IMR-90 (cell line): ENCODE measurements at regions not wholly inside any gene's neighbourhood (a gene's known extent, or its start where the extent isn't known, plus 50 kb on each side); places are given as distances from the start of the nearest gene placed in this dataset.

Source experiments
- ATAC-seq: fragments of 200-7000 bp; cut with Tn5 transposase; 2 replicates; pipeline ENCODE4 v1.9.1; 2020; ENCODE audit warnings: low read depth, mild to moderate bottlenecking, moderate library complexity
- BruUV-seq: library from RNA; stranded (reverse); fragments of 400-500 nt; replicated peaks from 2 replicates; lab custom pipeline; 2021; lab: Mats Ljungman, UMichigan
- CTCF ChIA-PET: fragments of 300-600 bp; formaldehyde crosslinking; extraction: SDS; loops from one replicate; lab custom pipeline; 2021; ENCODE audit warnings: antibody characterized with exemption; lab: Yijun Ruan, JAX
- POLR2A ChIA-PET: fragments of 300-600 bp; sonication (Branson Sonifier 250); formaldehyde crosslinking; loops from one replicate; lab custom pipeline; 2022; ENCODE audit warnings: antibody characterized with exemption; ENCODE audit not compliant: unreplicated experiment; lab: Charles Lee
- DNase-seq: peaks from one replicate; pipeline ENCODE4 v3.0.0; 2013
- H2AFZ ChIP-seq: replicated peaks from 2 replicates; pipeline ENCODE3; 2013; ENCODE audit warnings: low read length, mild to moderate bottlenecking; ENCODE audit not compliant: poor library complexity
- H2AK5ac ChIP-seq: 2 replicates; pipeline ENCODE4 v1.6.1; 2013; ENCODE audit warnings: low read depth, low read length, inconsistent platforms
- H2AK9ac ChIP-seq: replicated peaks from 2 replicates; pipeline ENCODE3; 2013; ENCODE audit warnings: mild to moderate bottlenecking, low read depth, low read length, moderate library complexity; ENCODE audit not compliant: poor library complexity
- H2BK120ac ChIP-seq: 2 replicates; pipeline ENCODE4 v1.6.1; 2013; ENCODE audit warnings: low read depth, low read length, inconsistent platforms
- H2BK15ac ChIP-seq: 3 replicates; pipeline ENCODE4 v1.6.1; 2013; ENCODE audit warnings: low read depth, low read length, inconsistent platforms
- H2BK20ac ChIP-seq: 2 replicates; pipeline ENCODE4 v1.6.1; 2013; ENCODE audit warnings: low read depth, mild to moderate bottlenecking, inconsistent platforms, low read length, moderate library complexity
- H2BK5ac ChIP-seq: 2 replicates; pipeline ENCODE4 v1.6.1; 2013; ENCODE audit warnings: mild to moderate bottlenecking, low read depth, low read length, inconsistent platforms; ENCODE audit not compliant: poor library complexity, severe bottlenecking
- H3K14ac ChIP-seq: replicated peaks from 2 replicates; pipeline ENCODE4 v1.6.1; 2013; ENCODE audit warnings: low read depth, low read length, inconsistent platforms
- H3K18ac ChIP-seq: 2 replicates; pipeline ENCODE4 v1.6.1; 2013; ENCODE audit warnings: low read depth, low read length, control low read depth
- H3K23ac ChIP-seq: 2 replicates; pipeline ENCODE4 v1.6.1; 2013; ENCODE audit warnings: low read depth, low read length, inconsistent platforms
- H3K27ac ChIP-seq: 2 replicates; pipeline ENCODE4 v1.5.1; 2013; ENCODE audit warnings: mild to moderate bottlenecking, control low read depth, low read length; ENCODE audit not compliant: insufficient read depth
- H3K27me3 ChIP-seq: 2 replicates; pipeline ENCODE4 v1.6.1; 2013; ENCODE audit warnings: low read length; ENCODE audit not compliant: control insufficient read depth, insufficient read depth
- H3K36me3 ChIP-seq: 2 replicates; pipeline ENCODE4 v1.6.1; 2013; ENCODE audit warnings: low read length, mixed read lengths; ENCODE audit not compliant: control insufficient read depth, insufficient read depth
- H3K4ac ChIP-seq: 2 replicates; pipeline ENCODE4 v1.6.1; 2013; ENCODE audit warnings: low read depth, low read length, inconsistent platforms
- H3K4me1 ChIP-seq: 2 replicates; pipeline ENCODE4 v1.6.1; 2013; ENCODE audit warnings: low read length, mixed read lengths; ENCODE audit not compliant: control insufficient read depth, insufficient read depth
- H3K4me2 ChIP-seq: 2 replicates; pipeline ENCODE4 v1.6.1; 2013; ENCODE audit warnings: low read depth, mild to moderate bottlenecking, control low read depth, low read length, moderate library complexity
- H3K4me3 ChIP-seq: 2 replicates; pipeline ENCODE4 v1.5.1; 2013; ENCODE audit warnings: low read depth, mild to moderate bottlenecking, control low read depth, low read length, moderate library complexity; ENCODE audit not compliant: insufficient read depth
- H3K56ac ChIP-seq: 2 replicates; pipeline ENCODE4 v1.6.1; 2013; ENCODE audit warnings: low read length, inconsistent platforms; ENCODE audit not compliant: insufficient read depth; ENCODE audit errors: extremely low read depth
- H3K79me1 ChIP-seq, 2 experiments: 2 replicates each; pipeline ENCODE4 v1.6.1; 2013; ENCODE audit warnings: low read length in 2 of 2, inconsistent platforms in 1 of 2, low read depth in 1 of 2
- H3K9ac ChIP-seq: 2 replicates; pipeline ENCODE4 v1.6.1; 2013; ENCODE audit warnings: low read depth, low read length, control low read depth
- H3K9me1 ChIP-seq: 2 replicates; pipeline ENCODE4 v1.6.1; 2013; ENCODE audit warnings: low read length, inconsistent platforms; ENCODE audit not compliant: insufficient read depth
- H3K9me3 ChIP-seq: 2 replicates; pipeline ENCODE4 v1.6.1; 2013; ENCODE audit warnings: low read length; ENCODE audit not compliant: control insufficient read depth, insufficient read depth
- H4K20me1 ChIP-seq: 2 replicates; pipeline ENCODE4 v1.6.1; 2013; ENCODE audit warnings: low read length, inconsistent platforms; ENCODE audit not compliant: insufficient read depth
- H4K5ac ChIP-seq: 2 replicates; pipeline ENCODE4 v1.6.1; 2013; ENCODE audit warnings: mild to moderate bottlenecking, low read depth, low read length, control low read depth
- H4K8ac ChIP-seq, 2 experiments: 2 replicates each; pipeline ENCODE4 v1.6.1; 2013; ENCODE audit warnings: low read depth in 2 of 2, low read length in 2 of 2, control low read depth in 1 of 2, inconsistent platforms in 1 of 2
- H4K91ac ChIP-seq: 2 replicates; pipeline ENCODE4 v1.6.1; 2013; ENCODE audit warnings: low read depth, low read length, inconsistent platforms; ENCODE audit not compliant: insufficient read depth
- BHLHE40 ChIP-seq: fragments of 150-350 bp; IDR thresholded peaks from 2 replicates; pipeline ENCODE4 v1.6.1; 2016; ENCODE audit warnings: mild to moderate bottlenecking, low read depth, low read length
- CEBPB ChIP-seq: IDR thresholded peaks from 2 replicates; pipeline ENCODE4 v1.6.1; 2012; ENCODE audit warnings: low read depth, low read length, improper control_type of control experiment
- CHD1 ChIP-seq: IDR thresholded peaks from 2 replicates; pipeline ENCODE4 v1.6.1; 2012; ENCODE audit warnings: low read depth, low read length, improper control_type of control experiment
- FOS ChIP-seq: fragments of 150-350 bp; IDR thresholded peaks from 2 replicates; pipeline ENCODE4 v1.6.1; 2016; ENCODE audit warnings: low read depth, low read length
- MXI1 ChIP-seq: IDR thresholded peaks from 2 replicates; pipeline ENCODE4 v1.6.1; 2012; ENCODE audit warnings: low read depth, mild to moderate bottlenecking, low read length, moderate library complexity, borderline replicate concordance
- WGBS, 2 experiments: methylation state at CpG; one replicate each; pipeline versions ENCODE4 v1.1.5 to v1.1.7; 2013; ENCODE audit warnings: missing lambda C conversion rate in 2 of 2; ENCODE audit not compliant: insufficient read length in 1 of 2; ENCODE audit errors: extremely low coverage in 2 of 2; 5-methylcytosine and 5-hydroxymethylcytosine counted together
- dilution Hi-C: fragments of 300-500 bp; cut with HindIII; formaldehyde crosslinking; loops from one replicate; pipeline ENCODE4 v1.14.3; 2018; ENCODE audit warnings: low sequenced_read_pairs; ENCODE audit not compliant: unreplicated experiment
- in situ Hi-C: fragments of 300-500 bp; cut with MboI; formaldehyde crosslinking; loops from 3 replicates; pipeline ENCODE4 v1.14.3; 2019; ENCODE audit warnings: low sequenced_read_pairs, inconsistent platforms, mixed read lengths
- intact Hi-C: fragments of 100-400 bp; cut with micrococcal nuclease; formaldehyde crosslinking; loops from 2 replicates; pipeline ENCODE4 v1.10.0; 2022

- Histone ChIP-seq H4K91ac (no peak overlapping the region), H3K36me3 (no peaks in the 10 kb centered on the region), H2AFZ (no peak overlapping the region), H4K5ac (no peak overlapping the region), H3K4me1 (no peaks in the 10 kb centered on the region), H3K27me3 (no peaks in the 10 kb centered on the region), H3K14ac (no peak overlapping the region), H4K8ac (no peak overlapping the region), H3K4ac (no peak overlapping the region), H2AK9ac (no peak overlapping the region), H2BK5ac (no peak overlapping the region), H2BK15ac (no peak overlapping the region), H3K4me2 (no peak overlapping the region), H2AK5ac (no peak overlapping the region), H3K23ac (no peak overlapping the region), H4K20me1 (no peaks in the 10 kb centered on the region), H3K9ac (no peak overlapping the region), H2BK120ac (no peak overlapping the region), H3K27ac (no peak overlapping the region), H3K4me3 (no peak overlapping the region), H3K9me3 (no peaks in the 10 kb centered on the region), H3K18ac (no peak overlapping the region), H2BK20ac (no peak overlapping the region), H3K56ac (no peak overlapping the region), H3K79me1 (no peaks in the 10 kb centered on the region), H3K9me1 (no peaks in the 10 kb centered on the region)
- ChIA-PET CTCF (no interaction called here), POLR2A (no interaction called here)
- DNase-seq (no peak), ATAC-seq (no peak)
- whole genome bisulfite sequencing, 2 experiments: no CpG with 5 or more reads among the region's 1 CpG
- no TSS peak for BruUV-seq
- dilution Hi-C loops (no loop called here), intact Hi-C loops (no loop called here), in situ Hi-C loops (no loop called here)
- TF ChIP-seq MXI1: no peak
- no peak for TF ChIP-seq BHLHE40
- TF ChIP-seq CEBPB: no peak
- no peak for TF ChIP-seq CHD1
- TF ChIP-seq FOS: no peak
Observed at GRCh38 chr3:28101705-28102104, 139.7 kb upstream of the CMC1 start.
